GM23338 (cell line): ENCODE measurements at regions not wholly inside any gene's neighbourhood (a gene's known extent, or its start where the extent isn't known, plus 50 kb on each side); places are given as distances from the start of the nearest gene placed in this dataset.

Experiments used
- CREB1 ChIP-seq: fragments of 250-450 bp; sonication (Bioruptor Pico); IDR thresholded peaks from 2 replicates; pipeline ENCODE4 v1.5.0; 2020; ENCODE audit warnings: low read depth, mild to moderate bottlenecking, moderate library complexity
- CTCF ChIP-seq, 2 experiments: fragments of 200-600 bp in 1 of 2; sonication (generic) in 1 of 2; conservative IDR thresholded peaks; 2 replicates each; pipeline versions ENCODE4 v1.5.1 to v1.6.1; 2016 to 2017; ENCODE audit warnings: antibody characterized with exemption in 2 of 2, low read depth in 2 of 2, mild to moderate bottlenecking in 2 of 2, moderate library complexity in 1 of 2
- EZH2 ChIP-seq: fragments of 200-600 bp; sonication (generic); IDR thresholded peaks from one replicate; pipeline ENCODE4 v1.8.0; 2017; ENCODE audit warnings: antibody characterized with exemption, mild to moderate bottlenecking, low read depth; ENCODE audit not compliant: unreplicated experiment
- EZH2phosphoT487 ChIP-seq: fragments of 200-600 bp; sonication (generic); IDR thresholded peaks from one replicate; pipeline ENCODE4 v1.8.1; 2018; ENCODE audit warnings: antibody characterized with exemption; ENCODE audit not compliant: unreplicated experiment
- JUNB ChIP-seq: IDR thresholded peaks from one replicate; pipeline ENCODE4 v1.6.1; 2016; ENCODE audit warnings: antibody characterized with exemption; ENCODE audit not compliant: unreplicated experiment
- POLR2AphosphoS5 ChIP-seq: IDR thresholded peaks from 2 replicates; pipeline ENCODE4 v1.6.1; 2016; ENCODE audit warnings: antibody characterized with exemption, low read depth
- REST ChIP-seq: IDR thresholded peaks from one replicate; pipeline ENCODE4 v1.6.1; 2018; ENCODE audit warnings: antibody characterized with exemption; ENCODE audit not compliant: unreplicated experiment
- STAT1 ChIP-seq: IDR thresholded peaks from one replicate; pipeline ENCODE4 v1.6.1; 2016; ENCODE audit warnings: antibody characterized with exemption; ENCODE audit not compliant: unreplicated experiment
- ZNF331 ChIP-seq: fragments of 250-450 bp; sonication (Bioruptor Pico); IDR thresholded peaks from 2 replicates; pipeline ENCODE4 v1.5.0; 2020; ENCODE audit warnings: low read depth, mild to moderate bottlenecking, moderate library complexity
- TF ChIP-seq, protein P1 (sequence below): IDR thresholded peaks from 2 replicates; pipeline ENCODE4 v1.6.1; 2016; ENCODE audit warnings: antibody characterized with exemption

GRCh38 chr18:52150050-52150449 lies 189.9 kb upstream of the DCC start:
- TF ChIP-seq CTCF (conservative IDR thresholded peaks at IDR 0.05; ENCODE audit: low read depth in 2 of 2) (no peak), POLR2AphosphoS5 (no peak), CREB1 (CRISPR knock-in tag) (no peak), EZH2 (no peak), EZH2phosphoT487 (no peak), ZNF331 (CRISPR knock-in tag) (no peak), REST (no peak), JUNB (no peak), STAT1 (no peak)
- TF ChIP-seq, protein P1, sequence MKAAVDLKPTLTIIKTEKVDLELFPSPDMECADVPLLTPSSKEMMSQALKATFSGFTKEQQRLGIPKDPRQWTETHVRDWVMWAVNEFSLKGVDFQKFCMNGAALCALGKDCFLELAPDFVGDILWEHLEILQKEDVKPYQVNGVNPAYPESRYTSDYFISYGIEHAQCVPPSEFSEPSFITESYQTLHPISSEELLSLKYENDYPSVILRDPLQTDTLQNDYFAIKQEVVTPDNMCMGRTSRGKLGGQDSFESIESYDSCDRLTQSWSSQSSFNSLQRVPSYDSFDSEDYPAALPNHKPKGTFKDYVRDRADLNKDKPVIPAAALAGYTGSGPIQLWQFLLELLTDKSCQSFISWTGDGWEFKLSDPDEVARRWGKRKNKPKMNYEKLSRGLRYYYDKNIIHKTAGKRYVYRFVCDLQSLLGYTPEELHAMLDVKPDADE: no peak
